OCI-LY1 (cell line): ENCODE measurements at regions not wholly inside any gene's neighbourhood (a gene's known extent, or its start where the extent isn't known, plus 50 kb on each side); places are given as distances from the start of the nearest gene placed in this dataset.

Experiments used
- H2AFZ ChIP-seq: fragments of 200-600 bp; sonication (generic), shearing (Covaris generic); 2 replicates; pipeline ENCODE4 v1.6.0; 2014; ENCODE audit warnings: antibody characterized with exemption, mild to moderate bottlenecking, low read length
- H3F3A ChIP-seq: fragments of 200-600 bp; sonication (generic), shearing (Covaris generic); 2 replicates; pipeline ENCODE4 v1.6.0; 2014; ENCODE audit warnings: mild to moderate bottlenecking, antibody characterized with exemption, low read length, moderate library complexity; ENCODE audit not compliant: insufficient read depth
- H3K27ac ChIP-seq: fragments of 200-600 bp; sonication (generic); 2 replicates; pipeline ENCODE4 v1.5.1; 2014; ENCODE audit warnings: low read length, mixed run types, mild to moderate bottlenecking, low read depth; ENCODE audit not compliant: poor library complexity, severe bottlenecking
- H3K27me3 ChIP-seq: fragments of 200-600 bp; sonication (generic); 2 replicates; pipeline ENCODE4 v1.6.0; 2014; ENCODE audit warnings: antibody characterized with exemption, mild to moderate bottlenecking, low read length, moderate library complexity; ENCODE audit not compliant: insufficient read depth
- H3K36me3 ChIP-seq: fragments of 200-600 bp; sonication (generic); 2 replicates; pipeline ENCODE4 v1.6.1; 2014; ENCODE audit warnings: mild to moderate bottlenecking, antibody characterized with exemption, low read length, moderate library complexity, mixed read lengths; ENCODE audit not compliant: insufficient read depth
- H3K4me1 ChIP-seq: fragments of 200-600 bp; sonication (generic); 2 replicates; pipeline ENCODE4 v1.5.1; 2014; ENCODE audit warnings: mild to moderate bottlenecking, low read length, moderate library complexity; ENCODE audit not compliant: insufficient read depth, severe bottlenecking
- H3K4me2 ChIP-seq: fragments of 200-600 bp; sonication (generic), shearing (Covaris generic); 2 replicates; pipeline ENCODE4 v1.6.1; 2014; ENCODE audit warnings: low read length
- H3K4me3 ChIP-seq: fragments of 200-600 bp; sonication (generic); 2 replicates; pipeline ENCODE4 v1.5.1; 2014; ENCODE audit warnings: low read length, low read depth, mild to moderate bottlenecking, mixed read lengths; ENCODE audit not compliant: poor library complexity, severe bottlenecking
- H3K79me2 ChIP-seq: fragments of 200-600 bp; shearing (Covaris generic); 2 replicates; pipeline ENCODE4 v1.6.1; 2016; ENCODE audit warnings: mixed run types, low read length, mixed read lengths; ENCODE audit not compliant: insufficient read depth
- H3K9ac ChIP-seq: fragments of 200-600 bp; sonication (generic), shearing (Covaris generic); 2 replicates; pipeline ENCODE4 v1.6.1; 2014; ENCODE audit warnings: mild to moderate bottlenecking, low read length, mixed read lengths
- H3K9me2 ChIP-seq: fragments of 200-600 bp; sonication (generic), shearing (Covaris generic); 2 replicates; pipeline ENCODE4 v1.6.1; 2014; ENCODE audit warnings: low read depth, mild to moderate bottlenecking, low read length, mixed read lengths
- H3K9me3 ChIP-seq: fragments of 200-600 bp; shearing (Covaris generic); 2 replicates; pipeline ENCODE4 v1.6.1; 2014; ENCODE audit warnings: low read length, mixed read lengths
- H4K20me1 ChIP-seq: fragments of 200-600 bp; sonication (generic), shearing (Covaris generic); 2 replicates; pipeline ENCODE4 v1.6.0; 2016; ENCODE audit warnings: mild to moderate bottlenecking, low read length; ENCODE audit not compliant: insufficient read depth
- EZH2 ChIP-seq: fragments of 200-600 bp; sonication (generic), shearing (Covaris generic); IDR thresholded peaks from 2 replicates; pipeline ENCODE4 v1.8.0; 2017; ENCODE audit warnings: borderline replicate concordance, mixed run types, mild to moderate bottlenecking, antibody characterized with exemption, low read length, moderate library complexity, mixed read lengths
- TF ChIP-seq, protein P1 (sequence below): fragments of 200-600 bp; sonication (generic), shearing (Covaris generic); IDR thresholded peaks from 2 replicates; pipeline ENCODE4 v1.5.1; 2017; ENCODE audit warnings: mild to moderate bottlenecking, antibody characterized with exemption, low read length, moderate library complexity, mixed read lengths

DNA sequence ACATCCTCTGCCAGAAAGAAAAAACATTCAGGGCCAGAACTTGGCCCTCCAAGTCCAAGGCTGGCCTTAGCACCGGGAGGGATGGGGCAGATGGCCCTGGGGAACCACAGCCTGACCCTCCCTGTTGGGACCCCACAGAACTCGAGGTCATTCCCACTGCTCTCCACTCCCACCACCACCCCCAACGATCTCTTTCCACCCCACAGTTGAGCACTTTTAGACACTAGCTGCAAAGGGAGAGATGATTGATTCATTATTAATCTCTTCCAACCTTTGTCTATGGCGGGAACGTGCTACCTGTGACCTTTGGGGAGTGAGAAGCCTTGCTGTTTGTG is 869.7 kb downstream of the BRD1 start:
- no peak overlapping the region for H3K4me2 ChIP-seq

DNA sequence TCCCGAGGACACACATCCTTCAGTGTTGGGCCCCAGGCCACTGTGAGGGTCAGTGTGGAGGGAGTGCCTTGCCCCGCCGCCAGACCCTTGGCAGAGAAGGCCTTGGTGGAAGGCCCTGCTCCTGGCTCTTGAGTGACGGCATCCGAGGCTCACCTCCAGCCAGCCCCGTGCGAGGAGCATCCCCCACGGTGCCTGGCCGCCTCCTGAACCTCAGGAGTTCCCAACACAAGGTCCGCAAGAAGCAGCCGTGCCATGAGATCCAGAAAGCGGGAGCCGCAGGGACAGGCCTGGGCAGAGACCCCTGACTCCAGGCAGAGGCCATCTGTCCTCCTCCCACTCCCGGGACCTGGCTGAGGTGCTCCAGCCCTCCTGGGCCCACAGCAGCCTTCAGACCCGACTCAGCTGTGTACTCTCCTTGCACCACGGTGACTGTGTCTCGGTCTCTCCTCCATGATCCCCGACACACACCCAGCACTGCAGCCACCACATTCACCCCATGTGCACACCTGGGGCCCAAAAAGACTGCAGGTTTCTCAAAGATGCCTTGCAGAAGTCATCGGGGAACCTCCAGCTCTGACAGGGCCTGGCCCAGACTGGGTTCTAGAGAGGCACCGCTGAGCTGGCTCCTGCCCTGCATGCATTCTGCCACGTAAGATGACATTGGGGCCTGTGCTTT is 870.2 kb downstream of the BRD1 start:
- Histone ChIP-seq H3K27ac (no peak overlapping the region), H4K20me1 (no peaks in the 10 kb centered on the region), H3K4me1 (no peaks in the 10 kb centered on the region), H3K9me2 (no peaks in the 10 kb centered on the region), H3K9ac (no peak overlapping the region), H3K79me2 (no peaks in the 10 kb centered on the region), H3K27me3 (no peaks in the 10 kb centered on the region), H3F3A (no peaks in the 10 kb centered on the region), H3K4me3 (no peak overlapping the region), H2AFZ (no peak overlapping the region), H3K4me2 (no peak overlapping the region), H3K36me3 (no peaks in the 10 kb centered on the region), H3K9me3 (no peaks in the 10 kb centered on the region)
- no peak for TF ChIP-seq EZH2
- TF ChIP-seq, protein P1, sequence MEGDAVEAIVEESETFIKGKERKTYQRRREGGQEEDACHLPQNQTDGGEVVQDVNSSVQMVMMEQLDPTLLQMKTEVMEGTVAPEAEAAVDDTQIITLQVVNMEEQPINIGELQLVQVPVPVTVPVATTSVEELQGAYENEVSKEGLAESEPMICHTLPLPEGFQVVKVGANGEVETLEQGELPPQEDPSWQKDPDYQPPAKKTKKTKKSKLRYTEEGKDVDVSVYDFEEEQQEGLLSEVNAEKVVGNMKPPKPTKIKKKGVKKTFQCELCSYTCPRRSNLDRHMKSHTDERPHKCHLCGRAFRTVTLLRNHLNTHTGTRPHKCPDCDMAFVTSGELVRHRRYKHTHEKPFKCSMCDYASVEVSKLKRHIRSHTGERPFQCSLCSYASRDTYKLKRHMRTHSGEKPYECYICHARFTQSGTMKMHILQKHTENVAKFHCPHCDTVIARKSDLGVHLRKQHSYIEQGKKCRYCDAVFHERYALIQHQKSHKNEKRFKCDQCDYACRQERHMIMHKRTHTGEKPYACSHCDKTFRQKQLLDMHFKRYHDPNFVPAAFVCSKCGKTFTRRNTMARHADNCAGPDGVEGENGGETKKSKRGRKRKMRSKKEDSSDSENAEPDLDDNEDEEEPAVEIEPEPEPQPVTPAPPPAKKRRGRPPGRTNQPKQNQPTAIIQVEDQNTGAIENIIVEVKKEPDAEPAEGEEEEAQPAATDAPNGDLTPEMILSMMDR = no peak

More for the DNA sequence above, 869.7 kb downstream of the BRD1 start:
- H3K4me1 ChIP-seq = no peaks in the 10 kb centered on the region
- H3K9me2 ChIP-seq = no peaks in the 10 kb centered on the region
- no peak overlapping the region for H3K9ac ChIP-seq
- no peaks in the 10 kb centered on the region for H3K79me2 ChIP-seq
- H3K9me3 ChIP-seq = no peaks in the 10 kb centered on the region
- no peaks in the 10 kb centered on the region for H3K36me3 ChIP-seq
- H3K4me3 ChIP-seq = no peak overlapping the region
- H2AFZ ChIP-seq = no peak overlapping the region
- H3K27ac ChIP-seq = no peak overlapping the region
- no peaks in the 10 kb centered on the region for H3F3A ChIP-seq
- TF ChIP-seq, protein P1 = no peak
- TF ChIP-seq EZH2 = no peak
- H4K20me1 ChIP-seq = no peaks in the 10 kb centered on the region
- H3K27me3 ChIP-seq = no peaks in the 10 kb centered on the region

DNA sequence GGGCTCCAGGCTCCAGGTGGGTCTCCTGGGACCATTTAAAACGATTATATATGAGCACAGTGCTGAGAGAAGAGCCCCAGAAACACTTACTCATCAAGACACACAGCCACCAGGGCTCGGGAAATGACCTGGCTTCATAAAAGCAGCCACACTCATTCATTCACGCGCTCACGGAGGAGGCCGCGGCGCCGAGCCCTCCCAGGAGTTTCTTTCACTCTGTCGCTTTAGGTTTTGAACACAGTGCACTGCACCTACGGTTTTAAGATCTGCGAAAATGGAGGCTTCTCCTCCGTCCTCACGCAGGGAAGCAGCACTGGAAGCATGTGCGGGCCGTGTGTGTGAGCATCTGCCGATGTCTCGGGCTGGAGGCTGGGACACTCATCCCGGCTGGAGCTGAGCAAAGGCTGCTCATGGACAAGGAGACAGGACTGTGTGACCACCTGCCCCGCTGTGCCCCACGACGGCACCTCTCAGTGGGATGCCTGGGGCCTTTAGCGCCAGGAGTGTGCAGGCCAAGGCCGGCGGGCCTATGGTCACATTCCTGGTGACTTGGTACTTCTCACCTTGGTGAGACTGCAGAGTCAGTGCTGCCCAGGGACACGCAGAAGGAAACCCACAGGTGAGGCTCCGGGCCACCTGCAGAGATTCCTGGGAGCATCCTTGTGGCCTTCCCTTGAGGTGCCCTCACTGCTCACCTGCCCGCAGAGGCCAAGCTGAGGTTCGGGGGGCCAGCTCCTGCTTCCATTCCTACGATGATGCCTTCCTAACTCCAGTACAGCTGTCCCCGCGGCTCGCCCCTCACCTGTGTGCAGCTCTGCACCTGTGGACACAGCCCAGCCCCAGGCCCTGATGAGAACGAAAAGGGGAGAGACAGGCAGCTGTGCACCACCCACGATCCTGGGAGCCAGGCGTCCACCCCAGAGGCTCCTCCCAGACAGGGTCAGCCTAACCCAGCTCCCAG is 872.0 kb downstream of the BRD1 start:
- TF ChIP-seq, protein P1 = no peak
- no peak for TF ChIP-seq EZH2
- Histone ChIP-seq H3K36me3 (no peaks in the 10 kb centered on the region), H3F3A (no peaks in the 10 kb centered on the region), H3K4me2 (no peak overlapping the region), H3K4me1 (no peaks in the 10 kb centered on the region), H3K9me3 (no peaks in the 10 kb centered on the region), H3K79me2 (no peaks in the 10 kb centered on the region), H3K27me3 (no peaks in the 10 kb centered on the region), H3K27ac (no peak overlapping the region), H2AFZ (no peak overlapping the region), H4K20me1 (no peaks in the 10 kb centered on the region), H3K9ac (no peak overlapping the region), H3K9me2 (no peaks in the 10 kb centered on the region), H3K4me3 (no peak overlapping the region)
